ENCODE measurements at regions not wholly inside any gene's neighbourhood (a gene's known extent, or its start where the extent isn't known, plus 50 kb on each side); places are given as distances from the start of the nearest gene placed in this dataset.

- no peak for TF ChIP-seq CTCF (IDR thresholded peaks at IDR 0.05; ENCODE audit: borderline replicate concordance, extremely low read depth, low read length, poor library complexity, severe bottlenecking)
- TF ChIP-seq EZH2 (IDR thresholded peaks at IDR 0.05; ENCODE audit: borderline replicate concordance, low read depth, low read length, severe bottlenecking) = no peak
These were observed 1515.7 kb upstream of the TENM3 start for GRCh38 chr4:180727478-180727877.
